HFF-Myc (cell line): ENCODE measurements at regions not wholly inside any gene's neighbourhood (a gene's known extent, or its start where the extent isn't known, plus 50 kb on each side); places are given as distances from the start of the nearest gene placed in this dataset.

Experiments
- DNase-seq: peaks from one replicate; pipeline ENCODE4 v3.0.0-alpha.2; 2011; ENCODE audit warnings: low read depth; ENCODE audit errors: extremely low read depth
- H3K4me3 ChIP-seq: replicated peaks from 2 replicates; pipeline ENCODE4 v1.5.1; 2011; ENCODE audit warnings: low read depth, mild to moderate bottlenecking, control low read depth, low read length
- CTCF ChIP-seq: IDR thresholded peaks from 2 replicates; pipeline ENCODE4 v1.5.1; 2012; ENCODE audit warnings: mild to moderate bottlenecking, low read depth, low read length, control low read depth; ENCODE audit errors: missing control alignments

GRCh38 chr4:3355266-3355748 is 62.5 kb downstream of the RGS12 start:
- no peak overlapping the region for H3K4me3 ChIP-seq
- DNase-seq, result no peak
- TF ChIP-seq CTCF, result no peak

GRCh38 chr4:3358656-3359055 is 65.8 kb downstream of the RGS12 start:
- DNase-seq, result no peak
- no peak for TF ChIP-seq CTCF
- no peak overlapping the region for H3K4me3 ChIP-seq

- H3K4me3 ChIP-seq, result no peak overlapping the region
- DNase-seq, result no peak
- TF ChIP-seq CTCF, result no peak
Observed at GRCh38 chr4:3360777-3361176, 68.0 kb downstream of the RGS12 start.

GRCh38 chr4:3361406-3361805 is 68.6 kb downstream of the RGS12 start:
- H3K4me3 ChIP-seq, result no peak overlapping the region
- TF ChIP-seq CTCF, result no peak
- DNase-seq, result no peak

GRCh38 chr4:3361896-3362295 is 69.1 kb downstream of the RGS12 start:
- DNase-seq, result no peak
- no peak overlapping the region for H3K4me3 ChIP-seq
- no peak for TF ChIP-seq CTCF

- H3K4me3 ChIP-seq, result no peak overlapping the region
- no peak for DNase-seq
- no peak for TF ChIP-seq CTCF
Observed at GRCh38 chr4:3362431-3363287, 69.8 kb downstream of the RGS12 start.
